ENCODE measurements at regions not wholly inside any gene's neighbourhood (a gene's known extent, or its start where the extent isn't known, plus 50 kb on each side); places are given as distances from the start of the nearest gene placed in this dataset.
"Not testable (repeated sequence)": the region's sequence is repeated elsewhere in the genome, so short reads cannot be mapped to it uniquely, and the experiment has no call there.

DNA sequence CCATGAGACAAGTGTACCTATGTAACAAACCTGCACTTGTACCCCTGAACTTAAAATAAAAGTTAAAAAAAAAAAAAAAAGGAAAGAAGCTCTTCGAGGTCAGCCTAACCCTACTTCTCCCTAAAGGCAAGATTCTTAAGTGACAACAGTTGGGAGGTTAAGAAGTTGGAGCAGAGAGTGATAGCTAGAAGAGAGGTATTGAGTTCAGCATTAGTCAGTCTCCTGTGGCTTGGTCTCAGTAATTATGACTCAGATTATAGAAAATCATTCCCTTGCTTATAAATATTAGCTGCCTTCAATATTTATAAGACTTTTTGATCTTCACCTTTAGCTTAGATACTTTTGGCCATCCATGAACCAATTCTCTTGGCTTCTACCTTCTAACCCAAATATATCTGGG is 926.8 kb upstream of the SLC39A10 start:
- peak; percentile 13 for DNase-seq

DNA sequence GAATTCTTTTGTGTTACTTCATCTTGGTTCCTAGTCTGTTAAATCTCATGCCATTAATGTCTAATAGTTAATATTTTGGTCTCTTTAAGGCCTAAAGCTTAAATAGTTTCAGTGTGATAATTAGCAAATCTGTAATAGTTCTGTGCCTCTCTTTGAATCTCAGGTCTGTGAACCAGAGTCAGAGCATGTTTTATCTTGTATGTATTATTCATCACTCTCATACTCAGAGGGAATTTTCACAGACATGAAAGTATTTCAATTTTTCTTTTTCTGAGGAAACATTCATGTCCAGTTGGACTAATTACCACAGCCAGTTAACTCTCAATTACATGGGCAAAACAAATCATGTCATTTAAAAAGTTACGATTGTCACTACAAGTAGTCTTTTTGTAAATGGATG is 931.9 kb upstream of the SLC39A10 start:
- no peak for DNase-seq

DNA sequence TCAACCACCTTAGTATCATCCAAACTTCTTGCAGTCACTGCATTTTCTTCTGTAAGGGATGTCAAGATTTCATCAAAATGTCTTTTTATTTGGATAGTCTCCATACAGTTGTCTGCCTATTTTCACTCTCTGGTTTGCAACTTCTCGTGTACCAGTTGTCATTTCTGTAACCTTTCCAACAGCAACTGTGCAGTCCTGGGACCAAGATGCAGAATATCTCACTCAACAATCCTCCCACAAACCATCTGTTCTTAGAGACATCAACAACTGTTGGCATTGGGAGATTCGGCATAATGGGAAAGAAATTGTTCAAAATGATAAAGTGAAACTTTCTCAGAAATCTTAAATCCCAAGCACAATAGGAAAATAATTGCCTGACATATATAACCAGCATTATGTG is 933.6 kb upstream of the SLC39A10 start:
- no peak for DNase-seq

DNA sequence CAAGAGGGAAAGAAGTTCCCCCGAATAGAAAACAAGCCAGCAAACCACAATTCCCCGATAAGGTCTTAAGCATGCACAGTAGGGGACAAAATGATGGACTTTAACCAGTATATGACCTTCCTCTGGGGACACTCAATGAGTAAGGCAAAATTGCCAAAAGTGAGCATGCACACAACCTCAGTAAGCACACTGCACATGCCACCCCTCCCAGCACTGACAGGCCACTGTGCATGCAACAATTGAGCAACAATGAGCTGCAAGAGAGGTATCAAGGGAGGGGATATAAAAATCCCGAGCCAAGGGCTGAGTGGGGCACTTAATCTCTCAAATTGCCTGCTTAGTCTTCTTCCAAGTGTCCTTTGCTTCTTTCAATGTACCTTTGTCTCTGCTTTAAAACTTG is 935.8 kb upstream of the SLC39A10 start:
- DNase-seq, result no peak

DNA sequence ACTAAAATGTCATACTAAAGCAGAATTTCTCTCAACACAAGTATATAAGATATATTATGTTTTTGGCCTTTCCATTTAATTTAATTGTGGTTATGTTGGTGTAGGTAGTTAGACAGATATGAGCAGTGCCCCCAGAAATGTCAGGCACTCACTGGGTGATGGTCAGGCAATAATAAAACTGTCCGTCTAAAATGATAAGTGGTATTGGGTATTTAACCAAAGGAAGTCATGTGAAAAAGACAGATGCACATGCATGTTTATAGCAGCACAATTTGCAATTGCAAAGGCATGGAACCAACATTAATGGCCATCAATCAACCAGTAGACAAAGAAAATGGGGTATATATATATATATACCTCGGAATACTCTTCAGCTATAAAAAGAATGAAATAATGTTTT is 936.6 kb upstream of the SLC39A10 start:
- no peak for DNase-seq

DNA sequence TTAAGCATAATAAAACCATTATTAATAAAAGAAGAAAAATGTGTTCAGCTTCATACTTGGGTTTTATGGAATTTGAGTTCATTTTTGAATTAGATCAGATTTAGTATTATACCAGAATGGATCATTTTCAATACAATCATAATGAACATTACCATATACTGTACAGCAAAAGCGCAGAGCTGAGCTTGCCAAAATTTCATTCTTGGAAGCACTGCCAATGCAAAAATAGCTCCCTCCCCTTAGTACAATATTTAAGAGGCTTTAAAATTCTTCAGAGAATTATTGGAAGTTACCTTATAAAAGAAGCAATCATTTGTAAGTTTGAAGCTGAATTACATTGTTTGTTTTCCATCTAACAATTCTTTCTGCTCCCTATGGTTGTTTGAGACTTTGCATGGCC is 938.1 kb upstream of the SLC39A10 start:
- DNase-seq, result no peak

DNA sequence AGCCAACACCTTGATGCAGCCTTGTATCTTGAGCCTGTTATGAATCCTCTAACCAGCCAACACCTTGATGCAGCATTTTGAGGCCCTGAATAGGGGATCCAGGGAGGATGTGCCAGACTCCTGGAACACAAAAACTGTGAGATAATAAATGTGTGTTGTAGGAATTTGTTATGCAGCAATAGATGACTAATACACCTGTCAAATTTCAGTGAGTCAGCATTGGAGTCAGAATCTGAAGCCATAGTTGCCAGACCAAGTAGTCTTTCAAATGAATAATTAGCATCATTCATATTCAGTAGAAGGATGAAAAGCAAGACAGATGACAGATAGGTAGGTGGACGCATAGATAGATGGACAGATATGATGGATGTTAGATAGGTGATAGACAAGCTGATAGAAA is 942.5 kb upstream of the SLC39A10 start:
- DNase-seq, result no peak

DNA sequence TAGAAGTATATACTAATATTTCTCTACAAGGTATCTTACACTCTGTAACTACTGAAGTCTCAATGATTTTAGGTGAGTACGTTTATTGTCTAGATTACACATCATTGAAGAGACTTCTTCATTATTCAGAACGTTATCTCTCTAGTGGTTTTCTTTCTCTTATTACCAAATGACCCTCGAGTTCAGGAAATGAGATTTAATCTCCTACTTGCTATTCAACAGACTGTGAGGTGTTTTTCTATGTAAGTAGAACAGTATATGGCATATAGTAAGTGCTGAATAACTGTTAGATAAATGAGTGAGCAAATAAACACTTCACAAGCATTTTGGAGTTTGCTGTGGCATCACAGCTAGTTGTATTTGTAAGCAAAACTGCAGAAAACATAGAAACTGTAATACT is 947.2 kb upstream of the SLC39A10 start:
- DNase-seq, result no peak

DNA sequence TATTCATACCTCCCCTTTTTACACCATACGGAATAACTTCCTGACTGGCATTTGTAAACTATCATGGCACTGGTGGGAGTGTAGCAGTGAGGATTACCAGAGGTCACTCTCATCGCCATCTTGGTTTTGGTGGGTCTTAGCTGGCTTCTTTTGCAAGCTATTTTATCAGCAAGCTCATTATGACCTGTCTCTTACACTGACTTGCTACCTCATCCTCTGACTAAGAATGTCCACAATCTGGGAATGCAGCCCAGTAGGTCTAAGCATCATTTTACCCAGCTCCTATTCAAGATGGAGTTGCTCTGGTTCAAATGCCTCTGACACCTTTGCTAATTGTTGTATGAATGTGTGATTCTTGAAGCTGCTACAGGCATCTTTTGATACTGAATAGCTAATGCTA is 950.8 kb upstream of the SLC39A10 start:
- no peak for DNase-seq

DNA sequence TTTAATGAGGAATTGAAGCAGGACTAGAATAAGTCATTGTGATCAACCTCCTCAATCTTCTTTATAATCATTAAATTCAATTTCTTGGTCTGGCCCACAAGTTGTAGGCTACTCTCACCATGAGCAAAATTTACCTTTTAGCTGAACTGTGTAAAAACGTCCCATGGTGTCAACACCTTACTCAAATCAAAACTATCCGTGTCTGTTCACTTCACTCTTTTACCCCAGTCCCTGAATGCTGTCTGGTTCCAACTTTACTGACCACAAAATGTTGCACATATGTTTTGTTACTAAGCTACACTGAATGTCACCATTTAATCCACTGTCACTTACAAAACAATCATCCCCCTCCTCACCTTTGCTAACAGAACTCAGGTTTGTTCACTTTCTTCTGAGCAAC is 951.6 kb upstream of the SLC39A10 start:
- DNase-seq, result no peak

DNA sequence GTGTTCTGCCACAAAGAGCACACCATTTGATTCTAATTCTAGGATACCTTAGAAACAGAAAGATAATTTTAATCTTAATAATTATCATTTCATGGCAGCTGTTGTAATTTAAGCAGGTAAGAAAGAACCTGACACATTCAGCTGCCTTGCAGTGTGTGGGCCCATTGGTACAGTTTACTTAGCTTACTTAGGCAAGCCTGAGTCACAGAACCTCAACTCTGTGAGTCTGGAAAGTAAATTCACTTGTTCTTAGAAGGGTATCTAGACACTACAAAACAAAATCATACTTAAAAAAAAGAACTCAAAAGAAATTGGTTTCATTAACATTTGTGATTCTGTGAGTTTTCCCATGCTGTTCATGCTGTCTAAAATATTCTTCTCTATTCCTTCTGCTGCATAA is 956.3 kb upstream of the SLC39A10 start:
- no peak for DNase-seq

DNA sequence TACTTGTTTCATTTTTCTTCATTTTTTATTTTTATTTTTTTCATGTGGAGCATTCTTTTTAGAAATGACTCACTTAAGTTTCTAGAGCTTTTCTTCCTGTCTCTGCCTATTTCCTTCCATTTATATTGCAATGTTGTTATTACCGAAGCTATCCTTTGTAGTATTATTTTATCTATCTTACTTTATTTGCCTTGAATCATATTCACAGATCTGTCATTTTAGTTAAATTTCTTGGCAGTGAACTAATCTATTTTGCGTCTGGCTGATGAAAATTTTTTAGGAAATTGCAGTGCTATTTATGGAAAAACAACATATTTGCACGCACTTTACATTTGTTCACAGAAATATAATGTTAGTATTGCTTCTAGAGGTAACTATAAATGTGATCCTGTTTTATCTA is 956.9 kb upstream of the SLC39A10 start:
- no peak for DNase-seq

DNA sequence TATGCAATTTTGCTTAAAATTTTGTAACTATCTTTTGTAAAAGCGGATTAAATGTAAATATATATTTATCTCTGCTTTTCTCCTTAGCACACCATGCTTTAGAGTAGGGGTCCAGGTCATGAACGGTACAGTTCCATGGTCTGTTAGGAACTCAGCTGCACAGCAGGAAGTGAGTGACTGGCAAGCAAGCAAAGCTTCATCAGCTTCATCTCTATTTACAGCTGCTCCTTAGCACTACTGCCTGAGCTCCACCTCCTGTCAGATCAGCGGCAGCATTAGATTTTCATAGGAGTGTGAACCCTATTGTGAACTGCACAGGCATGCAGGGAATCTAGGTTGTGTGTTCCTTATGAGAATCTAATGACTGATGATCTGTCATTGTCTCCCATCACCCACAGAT is 959.0 kb upstream of the SLC39A10 start:
- DNase-seq, result no peak

DNA sequence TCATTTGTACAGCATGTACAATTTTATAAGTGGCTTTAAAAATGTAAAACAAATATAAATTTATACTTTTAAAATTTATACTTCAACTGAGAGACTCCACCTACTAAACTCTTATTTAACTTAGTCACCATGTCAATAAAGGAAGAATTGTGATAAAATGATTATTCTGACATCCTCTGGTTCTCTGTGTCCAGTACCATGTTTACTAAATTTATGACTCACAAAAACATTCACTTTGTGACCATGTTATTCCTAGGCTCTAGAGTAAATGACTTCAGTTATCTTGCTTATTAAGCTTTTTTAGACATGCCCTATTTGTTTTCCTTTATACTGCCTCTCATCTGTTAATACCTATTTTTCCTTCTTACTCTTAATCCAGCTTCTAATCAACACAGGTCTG is 959.6 kb upstream of the SLC39A10 start:
- no peak for DNase-seq

DNA sequence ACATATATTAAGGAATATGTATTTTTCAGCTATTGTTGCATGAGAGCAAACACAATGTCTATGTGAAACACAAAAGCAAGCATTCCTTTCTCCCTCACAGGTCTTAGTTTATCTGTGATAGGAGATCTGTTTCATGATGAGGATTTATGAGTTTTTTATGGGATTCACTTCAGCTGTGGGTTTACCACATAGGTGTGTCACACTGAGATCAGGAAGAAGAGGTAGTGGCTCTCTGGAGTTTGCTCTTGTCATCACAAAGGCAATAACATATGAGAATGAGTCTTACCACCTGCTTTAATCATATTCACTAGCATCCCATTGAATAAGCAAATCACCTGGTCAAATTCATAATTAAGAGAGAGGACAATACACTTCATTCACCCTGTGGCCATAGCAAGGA is 960.3 kb upstream of the SLC39A10 start:
- DNase-seq, result no peak

DNA sequence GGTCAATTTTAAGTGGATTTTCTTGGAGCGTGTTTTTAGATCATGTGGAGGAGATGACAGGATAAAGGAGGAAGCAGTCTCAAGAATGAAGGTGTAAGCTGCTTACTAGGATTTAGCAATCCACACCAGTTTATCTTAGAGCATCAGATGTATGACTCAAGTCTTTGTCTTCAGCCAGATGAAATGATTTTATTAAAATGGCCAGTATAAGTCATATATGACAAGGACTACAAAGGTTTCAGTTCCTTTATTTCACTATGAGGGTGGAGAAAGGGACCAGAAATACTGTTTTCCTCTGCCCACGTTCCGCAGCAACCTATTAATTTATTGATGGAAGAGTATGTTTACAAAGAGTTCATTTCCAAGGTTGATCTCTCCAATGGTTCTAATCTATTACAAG is 970.5 kb upstream of the SLC39A10 start:
- DNase-seq, result no peak

DNA sequence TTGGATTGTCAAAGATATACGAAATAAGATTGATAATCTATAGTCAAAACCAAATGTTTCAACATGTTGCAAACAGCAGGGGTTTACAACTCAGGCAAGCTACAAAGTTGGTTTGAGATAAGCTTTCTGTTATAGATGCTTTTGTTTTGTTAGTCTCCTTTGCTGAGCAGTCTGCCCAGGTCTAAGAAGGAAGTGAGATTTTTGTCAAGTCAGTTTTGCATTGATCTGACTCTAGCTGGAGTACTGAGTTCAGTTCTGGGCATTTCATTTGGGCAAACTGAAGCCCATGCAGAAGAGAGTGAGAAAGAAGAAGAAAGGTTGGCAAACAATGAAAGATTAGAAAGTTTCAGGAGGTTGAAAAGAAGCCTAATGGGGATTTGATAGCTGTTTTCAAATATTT is 983.0 kb upstream of the SLC39A10 start:
- no peak for DNase-seq

DNA sequence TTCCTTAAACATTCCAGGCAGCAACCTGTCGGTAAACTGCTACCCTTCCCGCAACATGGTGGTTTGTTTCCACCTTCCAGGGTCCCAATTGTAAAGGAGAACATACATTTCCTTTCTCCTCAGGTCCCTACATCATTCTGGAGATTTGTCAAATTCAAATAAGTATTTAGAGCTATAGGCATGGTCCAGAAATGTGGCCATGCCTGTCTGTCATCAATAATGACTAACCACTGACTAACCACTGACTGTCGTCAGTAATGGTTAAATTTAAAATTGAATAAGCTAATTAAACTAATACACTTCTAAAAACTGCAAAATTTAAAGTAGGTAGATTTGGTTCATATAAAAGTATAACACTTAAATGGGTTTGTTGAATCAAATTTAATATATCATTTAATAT is 984.0 kb upstream of the SLC39A10 start:
- DNase-seq, result no peak

DNA sequence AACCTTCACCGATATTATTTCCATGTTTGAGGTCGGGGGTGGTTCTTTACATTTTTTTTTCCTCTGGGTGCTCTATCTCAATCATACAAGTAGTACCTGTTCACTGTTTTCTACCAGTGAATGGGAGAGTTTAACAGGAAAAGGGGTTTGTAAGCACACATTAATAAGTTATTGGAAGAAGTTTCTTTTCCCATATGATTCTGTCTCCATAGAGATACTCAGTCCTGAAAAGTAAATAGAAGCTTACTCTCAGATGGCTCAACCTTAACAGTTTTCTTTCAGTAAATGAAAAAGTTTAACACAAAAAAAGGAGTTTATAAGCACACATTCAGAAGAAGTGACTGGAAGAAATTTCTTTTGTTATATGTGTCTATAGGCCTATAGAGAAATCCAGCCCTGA is 995.6 kb upstream of the SLC39A10 start:
- no peak for DNase-seq

DNA sequence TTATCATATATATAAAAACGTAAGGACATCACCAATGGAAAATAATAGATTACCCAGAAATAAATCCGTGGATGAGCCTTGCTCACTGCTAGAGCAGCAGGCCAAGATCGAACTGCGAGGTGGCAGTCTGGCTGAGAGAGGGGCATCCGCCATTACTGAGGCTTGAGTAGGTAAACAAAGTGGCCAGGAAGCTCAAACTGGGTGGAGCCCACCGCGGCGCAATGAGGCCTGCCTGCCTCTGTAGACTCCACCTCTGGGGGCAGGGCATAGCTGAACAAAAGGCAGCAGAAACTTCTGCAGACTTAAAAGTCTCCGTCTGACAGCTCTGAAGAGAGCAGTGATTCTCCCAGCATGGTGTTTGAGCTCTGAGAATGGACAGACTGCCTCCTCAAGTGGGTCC is 1018.0 kb upstream of the SLC39A10 start:
- DNase-seq, result not testable (repeated sequence)

DNA sequence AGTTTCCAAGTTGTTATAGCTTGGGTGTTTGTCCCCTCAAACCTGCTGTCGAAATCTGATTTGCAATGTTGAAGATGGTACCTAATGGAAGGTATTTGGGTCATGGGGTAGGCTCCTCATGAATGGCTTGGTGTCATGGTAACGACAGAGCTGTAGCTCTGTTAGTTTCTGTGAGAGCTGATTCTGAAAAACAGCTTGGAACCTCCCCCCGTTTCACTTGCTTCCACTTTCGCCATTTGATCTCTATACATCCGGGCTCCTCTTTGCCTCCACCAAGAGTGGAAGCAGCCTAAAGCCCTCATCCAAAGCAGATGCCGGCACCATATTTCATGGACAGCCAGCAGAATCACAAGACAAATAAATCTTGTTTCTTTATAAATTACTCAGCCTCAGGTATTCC is 1035.1 kb upstream of the SLC39A10 start:
- no peak for DNase-seq

DNA sequence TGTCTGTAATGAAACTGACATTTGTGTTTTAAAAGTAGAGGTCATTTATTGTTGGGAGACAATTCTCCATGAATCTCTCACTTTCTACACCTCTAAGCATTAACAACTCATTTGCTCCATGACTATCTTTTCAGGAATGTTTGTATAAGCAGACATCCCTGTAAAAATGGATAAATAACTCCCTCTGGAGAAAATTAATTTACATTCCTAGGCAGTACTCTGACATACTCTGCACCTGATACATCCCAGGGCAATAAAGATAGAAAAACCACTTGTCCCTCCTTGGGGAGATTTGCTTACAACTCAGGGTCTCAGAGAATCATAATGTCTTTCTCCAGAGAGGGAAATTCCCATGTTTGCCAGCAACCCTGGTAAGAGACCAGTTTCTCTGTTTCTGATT is 1037.7 kb upstream of the SLC39A10 start:
- no peak for DNase-seq

DNA sequence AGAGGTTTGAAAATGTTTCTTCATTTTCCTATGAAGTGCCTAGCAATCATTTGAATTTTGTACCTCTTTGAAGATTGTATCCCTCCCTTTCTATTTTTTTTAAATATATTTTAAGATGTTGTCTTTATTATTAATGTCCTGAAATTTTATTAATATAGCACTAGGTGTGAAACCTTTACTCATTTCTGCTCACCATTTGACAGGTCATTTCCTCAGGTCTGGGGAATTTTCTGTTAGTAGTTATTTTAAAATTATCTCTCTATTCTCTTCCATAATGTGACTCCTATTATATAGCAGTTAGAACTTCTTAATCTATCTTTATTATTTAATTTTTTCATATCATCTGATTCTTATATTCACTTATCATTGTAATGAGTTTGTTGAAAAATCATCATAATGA is 1038.6 kb upstream of the SLC39A10 start:
- DNase-seq, result no peak

DNA sequence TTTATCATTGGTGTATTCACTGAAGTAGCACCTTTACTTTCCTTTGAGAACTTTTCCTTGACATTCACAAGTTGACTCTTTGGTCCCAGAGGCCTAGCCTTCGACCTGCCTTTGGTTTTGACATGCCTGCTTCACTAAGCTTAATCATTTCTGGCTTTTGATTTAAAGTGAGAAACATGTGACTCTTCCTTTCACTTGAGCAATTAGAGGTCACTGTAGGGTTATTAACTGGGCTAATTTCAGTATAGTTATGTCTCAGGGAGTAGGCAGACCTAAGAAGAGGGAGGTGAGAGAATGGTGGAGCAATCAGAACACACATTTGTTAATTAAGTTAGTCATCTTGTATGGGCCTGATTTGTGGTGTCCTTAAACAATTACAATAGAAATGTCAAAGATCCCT is 1040.7 kb upstream of the SLC39A10 start:
- DNase-seq, result no peak

DNA sequence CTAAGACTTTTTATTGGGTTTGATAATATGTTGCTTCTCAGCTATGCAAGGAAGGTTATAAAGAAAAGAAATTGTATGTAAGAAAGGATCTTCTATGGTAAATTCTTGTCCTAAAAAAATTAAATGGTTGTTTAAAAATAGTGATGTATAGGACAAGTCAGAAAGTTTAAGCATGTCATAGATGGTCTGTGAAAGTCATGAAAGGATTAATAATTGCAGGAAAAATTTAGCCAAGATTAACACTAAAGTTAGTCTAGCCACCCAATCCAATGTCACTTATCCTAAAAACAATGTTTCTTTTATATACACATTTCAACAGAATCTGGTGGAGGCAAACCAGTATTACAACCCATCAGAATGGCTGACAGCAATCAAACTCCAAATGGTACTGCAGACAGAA is 1046.7 kb upstream of the SLC39A10 start:
- DNase-seq, result no peak

DNA sequence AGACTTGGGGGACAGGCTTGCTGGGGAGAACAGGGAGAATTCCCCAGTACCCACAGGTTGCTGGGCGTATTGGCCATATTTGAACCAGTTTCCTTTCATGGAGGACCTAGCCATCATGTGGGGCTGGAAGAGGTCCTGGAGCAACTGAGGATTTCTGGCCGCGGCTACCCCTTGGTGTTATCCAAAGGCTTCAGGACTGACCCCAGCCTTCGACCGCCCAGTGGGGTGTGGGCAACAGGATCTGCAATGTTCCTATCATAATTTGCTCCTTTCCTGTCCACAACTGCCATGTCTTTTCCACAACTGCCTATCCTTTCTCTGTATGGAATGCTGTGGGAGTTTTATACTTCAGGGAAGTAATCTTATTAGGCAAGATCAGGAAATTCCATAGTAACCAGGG is 1053.6 kb upstream of the SLC39A10 start:
- no peak for DNase-seq

DNA sequence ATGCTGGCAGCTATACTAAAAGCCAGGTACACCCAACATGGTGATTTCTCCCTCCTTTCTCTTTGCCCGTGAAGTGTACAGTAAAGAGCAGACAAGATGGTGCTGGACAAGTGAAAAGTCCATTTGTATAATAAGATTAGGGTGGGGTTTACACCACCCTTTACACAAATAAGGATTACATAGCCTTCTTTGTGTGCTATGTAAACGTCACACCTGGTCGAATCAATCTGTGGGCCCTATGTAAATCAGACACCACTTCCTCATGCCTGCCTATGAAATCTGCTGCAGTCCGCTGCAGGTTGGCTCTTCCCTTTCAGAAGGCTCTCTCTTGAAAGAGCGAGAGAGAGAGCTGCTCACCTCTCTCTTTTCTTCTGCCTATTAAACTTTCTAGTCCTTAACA is 1054.3 kb upstream of the SLC39A10 start:
- DNase-seq, result no peak
